ENCODE measurements at regions not wholly inside any gene's neighbourhood (a gene's known extent, or its start where the extent isn't known, plus 50 kb on each side); places are given as distances from the start of the nearest gene placed in this dataset.

DNA sequence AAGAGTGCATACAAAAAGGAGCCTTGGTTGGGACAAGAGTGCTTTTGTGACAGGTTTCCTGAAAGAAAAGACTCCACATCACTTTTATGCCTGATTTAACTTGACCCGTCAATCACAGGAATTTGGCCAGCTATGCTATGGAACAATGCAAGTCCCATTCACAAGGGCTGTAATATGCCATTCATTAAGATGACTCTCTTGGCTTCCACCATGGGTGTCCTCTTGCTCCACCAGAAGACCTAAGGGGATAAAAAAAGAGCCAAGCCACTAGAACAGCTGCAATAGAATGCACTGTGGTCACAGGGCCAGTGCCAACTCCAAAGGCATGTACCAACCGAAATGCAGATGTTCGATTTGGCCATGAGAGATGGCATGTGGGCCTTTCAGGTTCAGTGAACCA lies 480.1 kb upstream of the MPDZ start:
- no peak overlapping the region for H2AFZ ChIP-seq (ENCODE audit: control insufficient read depth, low read depth, low read length)
- H3K4me1 ChIP-seq (ENCODE audit: control insufficient read depth, insufficient read depth, low read length), result no peaks in the 10 kb centered on the region
- FAIRE-seq, result no peak
- no peak overlapping the region for H3K27ac ChIP-seq (ENCODE audit: control insufficient read depth, insufficient read depth)
- no peak overlapping the region for H3K4me3 ChIP-seq
- no peaks in the 10 kb centered on the region for H3K36me3 ChIP-seq (ENCODE audit: control insufficient read depth in 2 of 2, insufficient read depth in 2 of 2, low read length in 1 of 2)
- in situ Hi-C loops (cut with MboI), result no loop called here
- 4% methylated on average over 3 of the region's 3 CpGs for WGBS (ENCODE audit: insufficient coverage, insufficient replicate concordance, low lambda C conversion rate, missing lambda C conversion rate)
- no peaks in the 10 kb centered on the region for H3K27me3 ChIP-seq (replicated peaks in 1 of 2; ENCODE audit: control insufficient read depth in 2 of 2, insufficient read depth in 2 of 2, low read length in 1 of 2)
- intact Hi-C loops (cut with micrococcal nuclease; ENCODE audit: unreplicated experiment), result no loop called here
- no peaks in the 10 kb centered on the region for H3K9me3 ChIP-seq (replicated peaks; ENCODE audit: control insufficient read depth, insufficient read depth, low read length)
- ATAC-seq, result no peak
- no peaks in the 10 kb centered on the region for H3K79me2 ChIP-seq (ENCODE audit: control insufficient read depth, insufficient read depth, low read length)
- H4K20me1 ChIP-seq (ENCODE audit: control insufficient read depth, insufficient read depth), result no peaks in the 10 kb centered on the region
- POLR2A ChIA-PET, result interaction anchor here (0.6 kb wide), 1 partner anchor 764 kb away, joined by 3 read pairs; no protein-coding TSS in a partner anchor
- BruUV-seq (replicated peaks), result no TSS peak
- DNase-seq (ENCODE audit: low read depth, low spot score), result no peak
- CTCF ChIA-PET, result no interaction called here
- no peak overlapping the region for H3K9ac ChIP-seq (ENCODE audit: control insufficient read depth, insufficient read depth, low read length)
- TF ChIP-seq RFX5 (IDR thresholded peaks at IDR 0.05; ENCODE audit: low read depth, low read length) (no peak), NR2C1 (IDR thresholded peaks at IDR 0.05) (no peak), NRF1 (conservative IDR thresholded peaks at IDR 0.05; ENCODE audit: low read depth, low read length) (no peak), TBL1XR1 (IDR thresholded peaks at IDR 0.05; ENCODE audit: low read depth, low read length) (no peak), PML (IDR thresholded peaks at IDR 0.05; ENCODE audit: low read length) (no peak), NFIC (IDR thresholded peaks at IDR 0.05; ENCODE audit: low read depth, low read length) (no peak), TAF1 (IDR thresholded peaks at IDR 0.05; ENCODE audit: borderline replicate concordance, low read depth, low read length) (no peak), SREBF2 (IDR thresholded peaks at IDR 0.05; ENCODE audit: low read length) (no peak), PAX8 (IDR thresholded peaks at IDR 0.05) (no peak), FOXK2 (IDR thresholded peaks at IDR 0.05) (no peak)
- TF ChIP-seq, protein P1, sequence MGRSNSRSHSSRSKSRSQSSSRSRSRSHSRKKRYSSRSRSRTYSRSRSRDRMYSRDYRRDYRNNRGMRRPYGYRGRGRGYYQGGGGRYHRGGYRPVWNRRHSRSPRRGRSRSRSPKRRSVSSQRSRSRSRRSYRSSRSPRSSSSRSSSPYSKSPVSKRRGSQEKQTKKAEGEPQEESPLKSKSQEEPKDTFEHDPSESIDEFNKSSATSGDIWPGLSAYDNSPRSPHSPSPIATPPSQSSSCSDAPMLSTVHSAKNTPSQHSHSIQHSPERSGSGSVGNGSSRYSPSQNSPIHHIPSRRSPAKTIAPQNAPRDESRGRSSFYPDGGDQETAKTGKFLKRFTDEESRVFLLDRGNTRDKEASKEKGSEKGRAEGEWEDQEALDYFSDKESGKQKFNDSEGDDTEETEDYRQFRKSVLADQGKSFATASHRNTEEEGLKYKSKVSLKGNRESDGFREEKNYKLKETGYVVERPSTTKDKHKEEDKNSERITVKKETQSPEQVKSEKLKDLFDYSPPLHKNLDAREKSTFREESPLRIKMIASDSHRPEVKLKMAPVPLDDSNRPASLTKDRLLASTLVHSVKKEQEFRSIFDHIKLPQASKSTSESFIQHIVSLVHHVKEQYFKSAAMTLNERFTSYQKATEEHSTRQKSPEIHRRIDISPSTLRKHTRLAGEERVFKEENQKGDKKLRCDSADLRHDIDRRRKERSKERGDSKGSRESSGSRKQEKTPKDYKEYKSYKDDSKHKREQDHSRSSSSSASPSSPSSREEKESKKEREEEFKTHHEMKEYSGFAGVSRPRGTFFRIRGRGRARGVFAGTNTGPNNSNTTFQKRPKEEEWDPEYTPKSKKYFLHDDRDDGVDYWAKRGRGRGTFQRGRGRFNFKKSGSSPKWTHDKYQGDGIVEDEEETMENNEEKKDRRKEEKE (IDR thresholded peaks at IDR 0.05), result no peak
- TF ChIP-seq, protein P2, sequence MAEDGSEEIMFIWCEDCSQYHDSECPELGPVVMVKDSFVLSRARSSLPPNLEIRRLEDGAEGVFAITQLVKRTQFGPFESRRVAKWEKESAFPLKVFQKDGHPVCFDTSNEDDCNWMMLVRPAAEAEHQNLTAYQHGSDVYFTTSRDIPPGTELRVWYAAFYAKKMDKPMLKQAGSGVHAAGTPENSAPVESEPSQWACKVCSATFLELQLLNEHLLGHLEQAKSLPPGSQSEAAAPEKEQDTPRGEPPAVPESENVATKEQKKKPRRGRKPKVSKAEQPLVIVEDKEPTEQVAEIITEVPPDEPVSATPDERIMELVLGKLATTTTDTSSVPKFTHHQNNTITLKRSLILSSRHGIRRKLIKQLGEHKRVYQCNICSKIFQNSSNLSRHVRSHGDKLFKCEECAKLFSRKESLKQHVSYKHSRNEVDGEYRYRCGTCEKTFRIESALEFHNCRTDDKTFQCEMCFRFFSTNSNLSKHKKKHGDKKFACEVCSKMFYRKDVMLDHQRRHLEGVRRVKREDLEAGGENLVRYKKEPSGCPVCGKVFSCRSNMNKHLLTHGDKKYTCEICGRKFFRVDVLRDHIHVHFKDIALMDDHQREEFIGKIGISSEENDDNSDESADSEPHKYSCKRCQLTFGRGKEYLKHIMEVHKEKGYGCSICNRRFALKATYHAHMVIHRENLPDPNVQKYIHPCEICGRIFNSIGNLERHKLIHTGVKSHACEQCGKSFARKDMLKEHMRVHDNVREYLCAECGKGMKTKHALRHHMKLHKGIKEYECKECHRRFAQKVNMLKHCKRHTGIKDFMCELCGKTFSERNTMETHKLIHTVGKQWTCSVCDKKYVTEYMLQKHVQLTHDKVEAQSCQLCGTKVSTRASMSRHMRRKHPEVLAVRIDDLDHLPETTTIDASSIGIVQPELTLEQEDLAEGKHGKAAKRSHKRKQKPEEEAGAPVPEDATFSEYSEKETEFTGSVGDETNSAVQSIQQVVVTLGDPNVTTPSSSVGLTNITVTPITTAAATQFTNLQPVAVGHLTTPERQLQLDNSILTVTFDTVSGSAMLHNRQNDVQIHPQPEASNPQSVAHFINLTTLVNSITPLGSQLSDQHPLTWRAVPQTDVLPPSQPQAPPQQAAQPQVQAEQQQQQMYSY (CRISPR knock-in tag; IDR thresholded peaks at IDR 0.05), result no peak
- TF ChIP-seq, protein P3, sequence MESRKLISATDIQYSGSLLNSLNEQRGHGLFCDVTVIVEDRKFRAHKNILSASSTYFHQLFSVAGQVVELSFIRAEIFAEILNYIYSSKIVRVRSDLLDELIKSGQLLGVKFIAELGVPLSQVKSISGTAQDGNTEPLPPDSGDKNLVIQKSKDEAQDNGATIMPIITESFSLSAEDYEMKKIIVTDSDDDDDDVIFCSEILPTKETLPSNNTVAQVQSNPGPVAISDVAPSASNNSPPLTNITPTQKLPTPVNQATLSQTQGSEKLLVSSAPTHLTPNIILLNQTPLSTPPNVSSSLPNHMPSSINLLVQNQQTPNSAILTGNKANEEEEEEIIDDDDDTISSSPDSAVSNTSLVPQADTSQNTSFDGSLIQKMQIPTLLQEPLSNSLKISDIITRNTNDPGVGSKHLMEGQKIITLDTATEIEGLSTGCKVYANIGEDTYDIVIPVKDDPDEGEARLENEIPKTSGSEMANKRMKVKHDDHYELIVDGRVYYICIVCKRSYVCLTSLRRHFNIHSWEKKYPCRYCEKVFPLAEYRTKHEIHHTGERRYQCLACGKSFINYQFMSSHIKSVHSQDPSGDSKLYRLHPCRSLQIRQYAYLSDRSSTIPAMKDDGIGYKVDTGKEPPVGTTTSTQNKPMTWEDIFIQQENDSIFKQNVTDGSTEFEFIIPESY (IDR thresholded peaks at IDR 0.05), result no peak
- TF ChIP-seq, protein P4, sequence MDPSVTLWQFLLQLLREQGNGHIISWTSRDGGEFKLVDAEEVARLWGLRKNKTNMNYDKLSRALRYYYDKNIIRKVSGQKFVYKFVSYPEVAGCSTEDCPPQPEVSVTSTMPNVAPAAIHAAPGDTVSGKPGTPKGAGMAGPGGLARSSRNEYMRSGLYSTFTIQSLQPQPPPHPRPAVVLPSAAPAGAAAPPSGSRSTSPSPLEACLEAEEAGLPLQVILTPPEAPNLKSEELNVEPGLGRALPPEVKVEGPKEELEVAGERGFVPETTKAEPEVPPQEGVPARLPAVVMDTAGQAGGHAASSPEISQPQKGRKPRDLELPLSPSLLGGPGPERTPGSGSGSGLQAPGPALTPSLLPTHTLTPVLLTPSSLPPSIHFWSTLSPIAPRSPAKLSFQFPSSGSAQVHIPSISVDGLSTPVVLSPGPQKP (IDR thresholded peaks at IDR 0.05; ENCODE audit: low read depth, low read length), result no peak
- RAD21 ChIA-PET (ENCODE audit: unreplicated experiment), result no interaction called here
- no peak overlapping the region for H3K4me2 ChIP-seq (ENCODE audit: control insufficient read depth, insufficient read depth)
- SMC1A ChIA-PET (ENCODE audit: uncharacterized antibody, unreplicated experiment), result no interaction called here
